Stimulated activated CD4-positive, alpha-beta T cell treated with anti-CD3 and anti-CD28 coated beads, Interleukin-4, amount 100 ng/mL, for 4 hours (primary cell): ENCODE measurements at regions not wholly inside any gene's neighbourhood (a gene's known extent, or its start where the extent isn't known, plus 50 kb on each side); places are given as distances from the start of the nearest gene placed in this dataset.

Experiments used
- DNase-seq, 2 experiments: peaks; one replicate each; pipeline ENCODE4 v3.0.0-alpha.2; 2020

DNA sequence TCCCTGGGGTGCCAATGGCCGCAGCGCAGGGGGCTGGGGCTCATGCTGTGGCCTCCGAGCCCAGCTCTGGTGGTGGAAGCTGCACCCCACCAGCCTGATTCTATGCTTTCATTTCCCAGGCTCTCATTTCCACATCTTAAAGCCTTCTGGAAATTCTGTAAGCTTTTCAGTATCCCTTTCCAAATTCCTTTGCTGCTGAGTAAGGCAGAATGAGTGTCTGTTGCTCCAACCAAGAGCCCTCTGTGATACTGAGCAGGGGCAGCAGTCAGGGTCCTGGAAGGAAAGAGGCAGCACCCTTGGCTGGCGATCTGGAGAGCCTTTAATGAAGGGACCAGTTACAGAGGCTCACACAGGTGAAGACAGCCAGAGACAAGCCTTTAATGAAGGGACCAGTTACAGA lies 79.5 kb upstream of the FOXF1 start:
- DNase-seq, result no peak

DNA sequence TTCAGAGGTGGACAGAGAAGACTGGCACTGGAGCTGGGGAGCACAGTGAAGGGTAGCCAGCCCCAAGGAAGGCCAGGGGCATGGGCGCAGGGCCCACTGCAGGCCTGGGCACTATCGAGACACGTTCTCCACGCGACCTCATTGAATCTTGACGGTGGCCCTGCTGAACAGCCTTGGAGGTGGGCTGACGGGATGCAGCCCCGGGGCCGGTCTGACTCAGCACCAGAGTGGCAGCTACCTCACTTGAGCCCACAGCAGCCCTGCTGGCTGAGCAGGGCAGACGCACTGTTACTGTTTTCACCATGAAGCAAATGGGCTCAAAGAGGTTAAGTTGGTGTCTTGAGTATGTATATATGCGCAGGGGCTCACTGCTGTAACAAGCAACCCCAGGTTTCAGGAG lies 78.8 kb upstream of the FOXF1 start:
- DNase-seq, result no peak

DNA sequence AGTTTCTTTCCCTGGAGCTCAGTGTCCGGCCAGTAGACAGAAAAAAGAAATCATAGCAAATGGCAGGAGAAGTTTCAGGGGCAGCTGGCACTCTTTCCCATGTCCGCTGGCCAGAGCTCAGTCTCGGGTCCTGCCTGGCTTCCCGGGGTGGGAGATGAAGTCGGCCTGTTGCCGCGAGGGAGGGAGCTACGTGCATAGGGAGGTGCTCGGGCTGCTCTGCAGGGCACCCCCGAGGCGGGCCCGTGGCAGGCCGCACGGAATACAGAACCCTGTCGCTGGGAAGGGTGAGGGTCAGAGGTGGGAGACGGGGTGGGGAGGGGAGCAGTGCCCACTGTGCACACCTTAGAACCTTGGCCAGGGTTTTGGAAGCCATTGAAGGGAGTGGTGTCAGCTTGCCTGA lies 78.3 kb upstream of the FOXF1 start:
- DNase-seq, result no peak

DNA sequence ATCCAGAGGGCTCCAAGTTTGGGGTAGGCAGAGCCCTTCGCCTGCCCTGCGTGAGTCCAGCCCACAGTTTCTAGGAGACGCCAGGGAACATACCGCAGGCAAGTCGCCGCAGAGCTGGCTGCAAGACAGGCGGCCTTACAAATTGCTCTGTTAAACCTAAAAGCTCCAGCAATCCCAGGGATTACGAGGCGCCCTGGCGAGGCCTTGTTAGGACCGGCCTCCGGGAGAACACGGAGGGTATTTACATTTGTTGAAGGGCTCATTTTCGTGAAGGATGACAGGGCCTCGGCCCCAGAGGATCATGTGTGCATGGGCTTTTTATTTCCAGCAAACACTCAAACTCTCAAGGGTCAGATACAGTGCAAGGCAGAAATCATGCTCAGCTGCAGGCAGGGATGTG lies 77.6 kb upstream of the FOXF1 start:
- DNase-seq, result no peak

DNA sequence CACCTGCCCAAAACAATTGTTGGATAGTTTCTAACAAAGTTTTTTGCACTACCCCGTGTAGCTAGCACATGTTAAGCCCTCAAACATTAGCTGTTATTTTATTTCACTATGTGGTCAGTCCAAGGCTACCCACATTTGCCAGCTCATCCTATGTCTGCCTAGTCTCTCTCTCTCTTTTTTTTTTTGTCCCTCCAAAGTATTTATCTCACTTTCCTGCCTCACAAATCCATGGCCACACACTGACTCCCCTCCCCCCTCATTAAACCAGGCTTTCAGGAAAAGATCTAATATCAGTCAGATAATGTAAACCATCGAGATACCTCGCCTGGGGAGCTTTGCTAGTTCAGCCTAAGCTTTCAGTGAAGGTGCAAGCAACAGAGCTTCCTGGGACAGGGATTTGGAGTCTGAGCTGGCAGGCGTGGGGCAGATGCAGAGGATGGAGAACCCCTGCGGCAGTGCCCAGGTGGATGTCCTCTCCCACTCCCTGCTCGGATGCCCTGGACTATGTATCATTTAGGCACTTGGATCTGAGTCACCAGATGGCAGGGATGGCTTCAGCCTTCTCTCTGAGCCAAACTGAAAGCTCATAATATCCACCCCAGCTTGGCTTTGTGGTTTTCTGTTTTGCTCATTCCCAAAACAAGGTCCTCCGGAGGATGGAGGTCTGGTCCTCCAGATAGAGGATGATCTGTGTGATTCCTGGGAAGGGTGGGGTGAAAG lies 73.7 kb upstream of the FOXF1 start:
- DNase-seq, result no peak

DNA sequence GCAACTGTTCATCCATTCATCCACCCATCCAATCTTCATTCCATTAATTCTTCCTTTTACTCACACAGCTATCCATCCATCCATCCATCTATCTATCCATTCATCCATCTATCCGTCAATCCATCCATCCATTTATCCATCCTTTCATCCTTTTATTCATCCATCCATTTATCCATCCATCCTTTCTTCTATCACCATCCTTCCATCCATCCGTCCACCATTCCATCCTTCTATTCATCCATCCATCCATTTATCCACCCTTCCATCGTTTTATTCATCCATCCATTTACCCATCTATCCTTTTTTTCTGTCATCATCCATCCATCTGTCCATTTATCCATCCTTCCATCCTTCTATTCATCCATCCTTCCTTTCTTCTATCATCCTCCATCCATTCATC lies 73.0 kb upstream of the FOXF1 start:
- DNase-seq, result no peak

DNA sequence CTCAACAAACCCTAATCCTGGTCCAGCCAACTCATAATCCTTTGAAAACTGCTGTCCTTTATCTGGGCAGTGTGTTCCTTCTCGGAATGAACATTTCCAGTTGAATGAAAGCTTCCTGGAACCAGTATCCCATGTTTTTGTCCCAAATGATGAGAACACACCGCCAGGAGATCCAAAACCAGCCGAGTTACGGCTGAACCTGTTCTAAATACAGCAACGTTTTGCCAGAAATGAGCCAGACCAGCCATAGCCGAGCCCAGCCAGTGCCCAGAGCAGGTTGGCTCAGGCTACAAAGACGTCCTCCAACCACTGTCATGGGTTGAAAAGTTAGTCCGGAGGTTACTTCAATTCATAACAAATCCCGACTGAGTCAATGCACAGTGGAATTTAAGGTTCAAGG lies 67.6 kb upstream of the FOXF1 start:
- DNase-seq, result no peak

DNA sequence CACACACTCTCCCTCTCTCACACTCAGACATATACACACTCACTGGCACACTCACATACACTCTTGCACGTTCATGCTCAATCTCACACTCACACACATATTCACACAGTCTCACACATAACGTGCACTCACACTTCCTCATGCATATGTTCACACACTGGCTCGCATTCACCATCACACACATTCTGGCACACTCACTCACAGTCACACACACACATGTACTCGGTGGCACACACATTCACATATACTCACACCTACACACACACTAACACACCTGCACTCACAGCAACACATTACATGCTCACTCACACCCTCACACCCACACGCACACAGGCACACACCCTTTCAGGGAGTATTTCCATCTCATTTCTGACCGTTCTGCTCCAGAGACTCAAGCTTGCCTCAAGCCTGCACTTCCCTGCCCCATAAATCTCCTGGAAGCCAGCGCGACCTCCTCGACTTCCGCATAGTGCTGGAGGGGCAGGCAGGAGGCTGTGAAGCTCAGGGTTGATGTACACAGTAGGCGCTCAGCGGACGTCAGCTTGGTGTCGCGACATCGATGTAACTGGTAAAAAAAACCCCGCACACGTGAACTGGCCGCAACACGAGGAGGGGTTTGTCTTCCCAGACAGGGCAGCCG lies 66.7 kb upstream of the FOXF1 start:
- DNase-seq, result no peak

DNA sequence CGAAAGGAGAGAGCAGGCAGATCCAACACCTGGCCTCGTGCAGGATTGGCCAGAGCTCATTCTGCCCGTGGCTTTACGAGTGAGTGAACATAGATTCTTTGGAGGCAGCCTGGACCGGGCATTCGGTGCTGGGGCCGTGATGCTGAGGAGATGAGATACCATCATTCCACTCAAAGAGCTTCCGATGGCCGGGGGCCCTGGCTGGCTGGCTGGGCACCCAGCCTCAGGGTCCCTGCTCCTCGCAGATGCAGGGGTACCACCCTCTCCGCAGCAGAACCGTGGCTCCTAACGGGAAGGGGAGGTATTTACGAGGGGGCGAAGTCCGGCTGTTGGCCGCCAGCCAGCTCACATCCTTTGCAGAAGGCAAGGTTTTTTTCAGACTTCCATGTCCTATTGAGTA lies 66.1 kb upstream of the FOXF1 start:
- DNase-seq, result no peak

DNA sequence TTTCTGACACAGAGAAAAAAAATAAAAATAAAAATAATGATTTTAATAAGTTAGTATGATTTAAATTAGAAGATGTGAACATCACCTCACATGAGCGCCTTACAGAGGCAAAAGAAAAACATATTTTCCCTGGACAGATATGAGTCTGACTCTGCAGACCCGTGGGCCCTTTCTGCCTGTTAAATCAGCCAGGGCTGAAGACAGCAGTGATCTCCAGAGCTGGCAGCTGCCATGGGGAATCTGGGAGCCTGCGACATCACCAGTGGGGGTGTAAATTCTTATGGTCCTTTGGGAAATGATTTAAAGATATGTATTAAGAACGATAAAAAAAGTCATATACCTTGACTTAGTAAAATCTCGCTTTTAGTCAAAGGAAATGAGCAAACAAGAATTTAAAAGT lies 65.7 kb upstream of the FOXF1 start:
- DNase-seq, result no peak

DNA sequence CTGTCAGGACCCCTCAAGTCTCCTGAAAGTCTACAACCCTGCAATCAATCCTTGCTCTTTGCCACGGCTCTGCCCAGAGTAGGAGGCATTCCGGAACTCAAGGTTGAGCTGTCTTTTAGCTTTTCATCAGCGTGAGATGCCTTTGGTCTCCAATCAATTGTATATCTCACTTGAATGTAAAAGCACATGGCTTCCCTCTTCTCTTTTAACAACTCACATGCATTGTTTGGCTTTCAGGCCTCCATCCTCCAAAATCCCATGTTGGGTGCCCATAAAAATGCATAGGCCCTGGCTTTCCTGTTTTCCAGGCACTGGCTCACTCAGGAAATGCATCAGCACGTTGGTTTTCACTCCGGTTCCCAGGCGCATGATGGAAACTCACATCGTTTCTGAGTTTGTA lies 64.0 kb upstream of the FOXF1 start:
- DNase-seq, result no peak

DNA sequence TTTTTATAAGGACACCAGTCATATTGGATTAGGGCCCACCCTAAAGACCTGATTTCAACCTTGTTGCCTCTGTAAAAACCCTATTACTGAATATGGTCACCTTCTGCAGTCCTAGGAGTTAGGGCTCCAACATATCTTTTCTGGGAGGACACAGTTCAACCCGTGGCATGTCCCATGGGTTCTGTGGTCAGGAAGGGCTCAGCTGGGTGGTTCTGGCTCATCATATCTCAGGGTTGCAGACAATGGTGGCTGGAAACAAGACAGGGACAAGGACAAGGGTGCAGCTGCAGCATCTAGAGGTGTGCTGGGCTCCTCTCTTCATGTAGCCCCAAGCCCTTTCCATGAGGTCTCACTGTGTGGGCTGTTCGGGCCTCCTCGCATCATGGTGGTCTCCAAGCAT lies 63.1 kb upstream of the FOXF1 start:
- DNase-seq, result no peak

DNA sequence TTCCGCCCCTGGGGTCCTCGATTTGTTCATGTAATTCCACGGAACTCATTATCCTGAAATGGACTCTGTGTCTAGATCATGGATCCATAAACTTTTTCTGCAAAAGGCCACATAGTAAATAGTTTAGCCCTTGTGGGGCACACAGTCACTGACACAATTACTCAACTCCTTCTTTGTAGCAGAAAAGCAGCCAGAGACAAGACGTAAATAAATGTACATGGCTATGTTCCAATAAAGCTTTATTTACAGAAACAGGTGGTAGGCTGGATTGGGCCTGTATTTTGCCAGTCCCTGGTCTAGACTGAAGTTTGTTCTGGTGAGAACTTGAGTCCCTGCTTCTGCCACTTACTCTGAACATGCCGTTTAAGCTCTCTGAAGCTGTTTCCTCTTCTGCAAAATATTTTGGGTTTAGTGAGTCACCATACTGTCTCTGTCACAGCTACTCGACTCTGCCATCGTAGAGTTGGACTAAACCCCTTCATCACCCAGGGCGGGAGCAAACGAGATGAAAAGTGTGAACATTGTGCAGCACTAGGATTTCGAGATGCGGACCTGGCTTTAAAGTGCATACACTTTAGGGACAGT lies 61.9 kb upstream of the FOXF1 start:
- no peak for DNase-seq

DNA sequence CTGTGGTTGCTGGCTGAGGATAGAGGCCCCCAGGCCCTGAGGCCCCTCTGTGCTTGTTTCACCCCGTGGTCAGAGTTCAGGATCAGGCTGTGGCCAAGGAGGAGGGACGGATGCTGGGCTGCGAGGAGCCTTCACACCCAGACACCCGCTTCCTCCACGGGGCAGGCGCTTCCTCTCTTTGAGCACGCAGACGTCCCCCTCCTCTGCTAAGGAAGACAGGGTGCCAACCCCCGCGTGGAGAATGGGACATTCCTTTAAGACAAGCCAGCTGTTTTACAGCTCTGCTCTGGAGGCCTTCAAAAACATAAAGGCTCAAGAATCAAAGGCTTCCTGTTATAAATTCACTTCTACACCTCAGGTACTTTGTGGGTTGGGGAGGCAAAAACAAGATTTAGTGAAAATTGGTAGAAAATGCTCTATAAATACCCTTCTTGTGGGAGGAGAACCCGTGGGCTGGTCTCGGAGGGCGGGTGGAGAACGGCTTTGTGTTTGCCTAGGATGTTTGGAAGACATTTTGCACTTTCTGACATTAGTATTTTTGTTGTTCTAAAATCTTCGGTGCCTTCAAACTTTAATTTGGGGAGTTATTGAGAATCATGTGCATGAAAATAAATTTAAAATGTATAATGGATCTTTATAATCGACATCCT lies 60.8 kb upstream of the FOXF1 start:
- DNase-seq, result no peak

DNA sequence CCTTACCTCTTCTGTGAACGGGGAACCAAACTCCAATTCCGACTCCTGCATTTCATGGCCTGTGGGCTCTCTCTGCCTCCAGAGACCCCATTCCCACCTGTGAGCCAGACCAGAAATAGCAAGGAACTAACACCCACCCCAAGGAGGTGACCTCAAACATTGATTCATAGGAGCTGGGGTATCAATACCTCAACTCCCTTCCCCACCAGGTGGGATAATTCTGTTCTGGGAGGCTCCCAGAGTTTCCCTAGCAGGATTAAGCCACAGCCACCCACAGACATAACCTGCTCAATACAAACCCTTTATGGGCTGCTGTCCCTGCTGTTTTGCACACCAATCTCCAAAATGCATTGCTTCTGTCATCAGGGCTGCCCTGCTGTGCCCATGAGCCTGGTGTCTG lies 59.6 kb upstream of the FOXF1 start:
- DNase-seq, result no peak

DNA sequence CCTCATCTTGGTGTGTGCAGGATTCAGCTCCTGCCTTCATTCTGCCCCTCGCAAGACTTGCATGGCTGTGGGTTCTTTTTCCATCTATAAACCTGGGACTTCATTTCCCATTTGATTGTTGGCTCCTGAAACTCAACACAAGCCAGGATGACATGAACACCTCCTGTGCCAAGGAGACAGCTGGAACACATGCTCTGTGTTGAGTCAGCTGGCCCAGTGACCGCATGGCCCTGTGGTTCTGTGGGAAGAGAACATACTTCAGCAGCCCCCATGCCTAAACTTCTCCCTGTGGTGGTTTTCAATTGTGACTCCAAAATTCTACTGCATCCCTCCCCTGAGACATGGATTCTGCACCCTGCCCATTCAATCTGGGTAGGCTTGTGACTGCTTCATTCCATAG lies 57.9 kb upstream of the FOXF1 start:
- no peak for DNase-seq

DNA sequence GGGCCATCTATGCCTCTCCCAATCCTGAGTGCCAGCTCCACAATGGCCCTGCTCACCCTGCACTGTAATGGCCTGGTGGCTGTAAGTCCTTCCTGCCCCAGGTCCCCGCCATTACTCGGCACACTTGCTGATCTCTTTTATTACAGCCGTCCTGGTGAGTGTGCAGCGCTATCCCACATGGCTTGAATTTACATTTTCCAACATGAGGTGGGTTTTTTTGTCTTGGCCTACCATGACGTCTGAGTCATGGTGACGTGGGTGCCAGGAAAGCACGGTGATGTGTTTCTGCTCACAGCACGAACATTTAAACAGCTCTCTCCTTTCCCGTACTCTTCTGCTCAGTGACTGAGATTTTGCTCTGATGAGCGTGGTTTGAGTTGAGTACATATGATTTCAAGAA lies 55.2 kb upstream of the FOXF1 start:
- no peak for DNase-seq

DNA sequence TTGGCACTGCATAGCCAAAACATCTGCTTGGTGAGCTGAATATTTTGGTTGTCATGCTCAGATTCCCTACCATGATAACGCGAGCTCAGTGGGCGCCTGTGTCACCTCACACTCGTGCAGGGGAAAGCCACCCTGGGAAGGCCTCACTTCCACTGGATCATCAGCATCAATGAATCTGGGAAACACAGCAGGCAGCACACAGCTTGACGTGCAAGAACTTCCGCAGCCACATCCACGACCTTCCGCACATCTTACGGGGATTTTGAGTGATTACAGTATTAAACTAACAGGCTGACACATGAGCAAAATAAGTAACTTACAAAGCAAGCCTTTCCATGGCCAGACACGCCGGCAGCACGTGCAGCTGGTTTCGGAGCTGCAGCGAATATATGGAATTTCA lies 54.7 kb upstream of the FOXF1 start:
- DNase-seq, result no peak

DNA sequence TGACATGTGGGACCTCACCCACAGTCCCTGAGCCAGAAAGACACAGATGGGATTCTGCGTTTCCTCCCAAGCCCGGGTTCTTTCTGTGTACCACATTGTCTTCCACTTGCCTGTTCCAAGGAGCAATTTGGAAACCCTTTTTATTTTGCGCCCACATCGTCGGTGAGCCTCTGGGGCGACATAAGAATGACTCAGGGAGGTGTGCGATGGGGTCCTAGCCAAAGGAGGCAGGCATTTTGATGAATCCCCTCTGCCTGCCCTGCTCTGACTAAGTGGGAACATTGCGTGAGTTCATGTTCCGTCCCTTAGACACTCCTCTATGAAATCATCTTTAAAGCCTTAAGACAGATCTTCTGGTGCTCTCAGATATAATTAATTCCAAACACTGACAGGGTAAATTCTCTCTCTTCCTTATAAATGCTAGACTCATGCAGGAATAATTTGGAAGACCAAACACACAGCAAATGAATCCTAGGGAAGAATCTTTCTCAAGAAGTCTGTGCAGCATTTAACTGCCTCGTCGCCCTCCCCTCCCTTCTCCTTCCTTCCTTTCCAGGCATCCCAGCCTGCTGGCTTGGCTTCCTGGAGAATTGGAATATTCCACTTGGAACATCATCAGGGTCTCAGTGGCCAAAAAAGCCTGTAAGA lies 52.7 kb upstream of the FOXF1 start:
- no peak for DNase-seq

DNA sequence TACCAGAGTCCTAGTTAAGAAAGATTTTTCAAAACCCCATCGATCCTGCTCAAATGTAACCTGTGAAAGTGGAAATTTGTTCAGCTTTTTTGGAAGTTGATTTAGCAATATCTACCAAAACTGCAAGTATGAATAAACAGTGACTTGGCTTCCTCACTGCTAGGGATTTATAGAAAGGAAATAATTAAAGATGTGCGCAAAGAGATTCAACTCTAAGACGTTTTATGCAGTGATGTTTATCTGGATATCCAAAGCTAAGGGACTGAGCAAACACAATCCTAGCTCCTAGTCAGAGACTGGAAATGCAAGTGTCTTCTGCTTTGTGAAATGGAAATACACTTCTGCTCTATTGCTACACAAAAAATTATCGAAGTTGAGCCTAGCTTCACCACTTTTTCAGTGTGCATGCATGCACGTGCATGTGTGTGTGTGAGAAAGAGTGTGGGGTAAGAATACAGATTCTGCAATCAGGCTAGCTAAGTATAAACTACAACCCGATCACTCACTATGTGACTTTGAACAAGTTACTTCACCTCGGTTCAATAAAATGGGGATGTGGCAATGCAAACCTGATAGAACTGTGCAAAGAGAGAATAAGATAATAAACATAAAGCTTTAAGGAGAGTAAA lies 52.1 kb upstream of the FOXF1 start:
- no peak for DNase-seq

DNA sequence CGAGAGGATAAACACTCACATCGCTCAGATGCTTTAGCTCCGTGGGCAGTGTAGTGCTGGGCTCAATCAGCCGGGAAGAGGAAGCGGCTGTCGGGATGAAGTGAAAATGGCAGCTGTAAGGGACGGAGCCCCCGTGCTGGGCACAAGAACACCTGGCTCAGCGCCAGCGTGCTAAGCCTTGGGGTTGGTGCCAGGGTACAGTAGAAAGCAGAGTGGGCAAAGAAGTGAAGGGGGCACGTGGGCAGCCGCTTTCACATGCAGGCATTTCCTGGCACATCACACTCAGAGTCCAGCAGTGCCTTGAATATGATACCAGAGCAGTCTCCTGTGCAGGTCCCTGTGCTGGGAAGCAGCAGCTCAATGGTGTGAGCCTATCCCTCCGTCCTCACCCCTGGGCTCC lies 51.1 kb upstream of the FOXF1 start:
- DNase-seq, result no peak
